ENCODE measurements at regions not wholly inside any gene's neighbourhood (a gene's known extent, or its start where the extent isn't known, plus 50 kb on each side); places are given as distances from the start of the nearest gene placed in this dataset.

- H3K4me3 ChIP-seq (ENCODE audit: low read depth, low read length, poor library complexity, severe bottlenecking): no peak overlapping the region
- no TSS peak for BruUV-seq (replicated peaks)
- TF ChIP-seq, protein P1, sequence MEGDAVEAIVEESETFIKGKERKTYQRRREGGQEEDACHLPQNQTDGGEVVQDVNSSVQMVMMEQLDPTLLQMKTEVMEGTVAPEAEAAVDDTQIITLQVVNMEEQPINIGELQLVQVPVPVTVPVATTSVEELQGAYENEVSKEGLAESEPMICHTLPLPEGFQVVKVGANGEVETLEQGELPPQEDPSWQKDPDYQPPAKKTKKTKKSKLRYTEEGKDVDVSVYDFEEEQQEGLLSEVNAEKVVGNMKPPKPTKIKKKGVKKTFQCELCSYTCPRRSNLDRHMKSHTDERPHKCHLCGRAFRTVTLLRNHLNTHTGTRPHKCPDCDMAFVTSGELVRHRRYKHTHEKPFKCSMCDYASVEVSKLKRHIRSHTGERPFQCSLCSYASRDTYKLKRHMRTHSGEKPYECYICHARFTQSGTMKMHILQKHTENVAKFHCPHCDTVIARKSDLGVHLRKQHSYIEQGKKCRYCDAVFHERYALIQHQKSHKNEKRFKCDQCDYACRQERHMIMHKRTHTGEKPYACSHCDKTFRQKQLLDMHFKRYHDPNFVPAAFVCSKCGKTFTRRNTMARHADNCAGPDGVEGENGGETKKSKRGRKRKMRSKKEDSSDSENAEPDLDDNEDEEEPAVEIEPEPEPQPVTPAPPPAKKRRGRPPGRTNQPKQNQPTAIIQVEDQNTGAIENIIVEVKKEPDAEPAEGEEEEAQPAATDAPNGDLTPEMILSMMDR (conservative IDR thresholded peaks at IDR 0.05; ENCODE audit: low read depth, low read length): no peak
- TF ChIP-seq EZH2 (IDR thresholded peaks at IDR 0.05; ENCODE audit: borderline replicate concordance, low read depth, low read length, poor library complexity, severe bottlenecking): no peak
- ChIA-PET POLR2A (ENCODE audit: low non-redundant PET) (no interaction called here), CTCF (interaction anchor here (0.9 kb wide), 1 partner anchor 171 kb away, joined by 5 read pairs; no protein-coding TSS in a partner anchor)
- peaks cover 5% of the 10 kb centered on the region for H3K9me3 ChIP-seq (ENCODE audit: low read depth, low read length, poor library complexity, severe bottlenecking)
- no peaks in the 10 kb centered on the region for H3K36me3 ChIP-seq (ENCODE audit: insufficient read depth, low read length, poor library complexity, severe bottlenecking)
- H3K4me1 ChIP-seq (ENCODE audit: insufficient read depth, low read length, poor library complexity, severe bottlenecking): peaks cover 8% of the 10 kb centered on the region
- H3K27ac ChIP-seq (ENCODE audit: low read depth, low read length, poor library complexity, severe bottlenecking): no peak overlapping the region
- DNase-seq (ENCODE audit: low spot score): no peak
- intact Hi-C loops (cut with micrococcal nuclease; ENCODE audit: unreplicated experiment): no loop called here
- H3K27me3 ChIP-seq (replicated peaks; ENCODE audit: insufficient read depth, low read depth, low read length, poor library complexity): no peaks in the 10 kb centered on the region
These were observed 56.4 kb upstream of the LIFR start for GRCh38 chr5:38612851-38613250.

- Histone ChIP-seq H3K9me3 (ENCODE audit: low read depth, low read length, poor library complexity, severe bottlenecking) (peaks cover 7% of the 10 kb centered on the region), H3K4me1 (ENCODE audit: insufficient read depth, low read length, poor library complexity, severe bottlenecking) (peaks cover 8% of the 10 kb centered on the region), H3K4me3 (ENCODE audit: low read depth, low read length, poor library complexity, severe bottlenecking) (no peak overlapping the region), H3K27me3 (replicated peaks; ENCODE audit: insufficient read depth, low read depth, low read length, poor library complexity) (no peaks in the 10 kb centered on the region), H3K36me3 (ENCODE audit: insufficient read depth, low read length, poor library complexity, severe bottlenecking) (no peaks in the 10 kb centered on the region), H3K27ac (ENCODE audit: low read depth, low read length, poor library complexity, severe bottlenecking) (no peak overlapping the region)
- intact Hi-C loops (cut with micrococcal nuclease; ENCODE audit: unreplicated experiment): no loop called here
- no TSS peak for BruUV-seq (replicated peaks)
- CTCF ChIA-PET: no interaction called here
- no peak for DNase-seq (ENCODE audit: low spot score)
- POLR2A ChIA-PET (ENCODE audit: low non-redundant PET): no interaction called here
- TF ChIP-seq, protein P1 (conservative IDR thresholded peaks at IDR 0.05; ENCODE audit: low read depth, low read length): no peak
- TF ChIP-seq EZH2 (IDR thresholded peaks at IDR 0.05; ENCODE audit: borderline replicate concordance, low read depth, low read length, poor library complexity, severe bottlenecking): no peak
These were observed 57.0 kb upstream of the LIFR start for GRCh38 chr5:38613490-38613889.

DNA sequence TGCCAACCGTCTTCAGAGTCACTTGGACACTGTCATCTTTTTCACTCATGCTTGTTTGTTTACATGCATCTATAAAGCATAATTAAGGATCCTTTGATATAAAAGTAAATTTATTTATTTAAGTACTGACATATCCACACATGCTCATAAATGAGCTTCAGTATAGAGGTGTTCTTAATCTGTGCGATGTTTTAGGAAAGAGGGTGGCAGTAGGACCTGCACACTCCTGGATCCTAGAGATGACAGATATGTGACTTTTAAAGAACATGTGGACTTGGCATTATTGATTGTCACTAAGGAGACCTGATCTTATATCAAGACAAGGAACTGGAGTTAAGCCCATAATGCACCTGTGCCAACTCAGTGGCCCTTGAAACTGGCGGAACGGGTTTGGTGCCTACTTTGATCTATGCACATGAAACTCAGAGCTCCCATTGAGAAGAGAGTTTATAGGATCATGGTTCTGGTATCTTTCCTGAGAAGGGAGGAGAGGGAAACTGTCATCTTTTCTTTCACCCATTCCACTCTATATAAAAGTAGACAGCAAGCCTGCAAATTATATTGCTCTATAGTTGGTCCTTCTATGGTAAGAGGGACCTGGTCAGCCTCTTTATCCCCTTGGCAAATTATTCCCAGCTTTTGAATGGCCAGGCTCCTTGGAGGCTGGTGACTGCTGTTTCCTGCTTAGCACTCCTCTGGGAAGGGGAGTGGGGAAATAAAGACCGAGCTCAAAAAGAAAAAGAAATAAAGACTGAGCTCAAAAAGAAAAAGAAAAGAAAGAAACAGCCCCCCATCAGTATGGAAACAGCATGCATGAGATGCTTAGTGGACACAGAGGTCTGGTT is 57.8 kb upstream of the LIFR start:
- TF ChIP-seq EZH2 (IDR thresholded peaks at IDR 0.05; ENCODE audit: borderline replicate concordance, low read depth, low read length, poor library complexity, severe bottlenecking): no peak
- TF ChIP-seq, protein P1 (conservative IDR thresholded peaks at IDR 0.05; ENCODE audit: low read depth, low read length): no peak

More for the DNA sequence above, 57.8 kb upstream of the LIFR start:
- intact Hi-C loops (cut with micrococcal nuclease; ENCODE audit: unreplicated experiment): no loop called here
- no peak for DNase-seq (ENCODE audit: low spot score)
- ChIA-PET POLR2A (ENCODE audit: low non-redundant PET) (no interaction called here), CTCF (no interaction called here)
- BruUV-seq (replicated peaks): no TSS peak
- Histone ChIP-seq H3K27me3 (replicated peaks; ENCODE audit: insufficient read depth, low read depth, low read length, poor library complexity) (no peaks in the 10 kb centered on the region), H3K9me3 (ENCODE audit: low read depth, low read length, poor library complexity, severe bottlenecking) (peaks cover 13% of the 10 kb centered on the region), H3K4me3 (ENCODE audit: low read depth, low read length, poor library complexity, severe bottlenecking) (no peak overlapping the region), H3K36me3 (ENCODE audit: insufficient read depth, low read length, poor library complexity, severe bottlenecking) (no peaks in the 10 kb centered on the region), H3K4me1 (ENCODE audit: insufficient read depth, low read length, poor library complexity, severe bottlenecking) (peaks cover 8% of the 10 kb centered on the region), H3K27ac (ENCODE audit: low read depth, low read length, poor library complexity, severe bottlenecking) (no peak overlapping the region)

All from A673 (cell line).